Posterior vena cava (tissue), 2 donors: ENCODE measurements at regions not wholly inside any gene's neighbourhood (a gene's known extent, or its start where the extent isn't known, plus 50 kb on each side); places are given as distances from the start of the nearest gene placed in this dataset.

Experiments
- DNase-seq: peaks from one replicate; pipeline ENCODE4 v3.0.0-alpha.2; 2020; ENCODE audit warnings: low spot score
- intact Hi-C, 2 donors: fragments of 100-400 bp; cut with DNase I; formaldehyde crosslinking; loops; one replicate each; pipeline versions ENCODE4 v1.14.1 to v1.14.2; 2022 to 2023
- donor health status: DM: yes; HTN: yes; CAD: no.
- donor health status: DM: yes; HTN: yes; CAD: no.

- intact Hi-C loops, result no loop called here
- no peak for DNase-seq
Observed at GRCh38 chr21:15224346-15225086, 159.7 kb upstream of the NRIP1 start.

- intact Hi-C loops, result no loop called here
- DNase-seq, result no peak
Observed at GRCh38 chr21:15227919-15228318, 163.1 kb upstream of the NRIP1 start.

GRCh38 chr21:15229390-15229789, 164.6 kb upstream of the NRIP1 start:
- intact Hi-C loops, result no loop called here

GRCh38 chr21:15233611-15234010, 168.8 kb upstream of the NRIP1 start:
- intact Hi-C loops, result no loop called here
- no peak for DNase-seq

More at GRCh38 chr21:15229390-15229789, 164.6 kb upstream of the NRIP1 start:
- DNase-seq, result no peak

GRCh38 chr21:15236111-15236510, 171.3 kb upstream of the NRIP1 start:
- DNase-seq, result no peak
- intact Hi-C loops, result no loop called here

- intact Hi-C loops, result no loop called here
- no peak for DNase-seq
Observed at GRCh38 chr21:15240848-15241247, 176.0 kb upstream of the NRIP1 start.

GRCh38 chr21:15241997-15242736, 177.4 kb upstream of the NRIP1 start:
- DNase-seq, result no peak
- intact Hi-C loops, result no loop called here

GRCh38 chr21:15242906-15243305, 178.1 kb upstream of the NRIP1 start:
- DNase-seq, result no peak
- intact Hi-C loops, result no loop called here

- intact Hi-C loops, result no loop called here
- DNase-seq, result no peak
Observed at GRCh38 chr21:15243406-15243805, 178.6 kb upstream of the NRIP1 start.

GRCh38 chr21:15247613-15248012, 182.8 kb upstream of the NRIP1 start:
- DNase-seq, result no peak
- intact Hi-C loops, result no loop called here

GRCh38 chr21:15249285-15249993, 184.6 kb upstream of the NRIP1 start:
- intact Hi-C loops, result no loop called here
- DNase-seq, result no peak

GRCh38 chr21:15250384-15250783, 185.6 kb upstream of the NRIP1 start:
- intact Hi-C loops, result loop anchor here in 1 of 2 donors (2.0 kb wide), 1 partner anchor 78 kb away; no protein-coding TSS in a partner anchor

GRCh38 chr21:15252431-15252830, 187.6 kb upstream of the NRIP1 start:
- DNase-seq, result no peak
- intact Hi-C loops, result no loop called here

More at GRCh38 chr21:15250384-15250783, 185.6 kb upstream of the NRIP1 start:
- no peak for DNase-seq

GRCh38 chr21:15254111-15254510, 189.3 kb upstream of the NRIP1 start:
- no peak for DNase-seq
- intact Hi-C loops, result no loop called here

- DNase-seq, result no peak
- intact Hi-C loops, result no loop called here
Observed at GRCh38 chr21:15255261-15255660, 190.5 kb upstream of the NRIP1 start.

- DNase-seq, result no peak
- intact Hi-C loops, result no loop called here
Observed at GRCh38 chr21:15255763-15256162, 191.0 kb upstream of the NRIP1 start.

- no peak for DNase-seq
- intact Hi-C loops, result no loop called here
Observed at GRCh38 chr21:15256996-15257395, 192.2 kb upstream of the NRIP1 start.

- no peak for DNase-seq
- intact Hi-C loops, result no loop called here
Observed at GRCh38 chr21:15257646-15258045, 192.8 kb upstream of the NRIP1 start.

GRCh38 chr21:15259824-15260223, 195.0 kb upstream of the NRIP1 start:
- intact Hi-C loops, result no loop called here
- no peak for DNase-seq

- intact Hi-C loops, result no loop called here
- no peak for DNase-seq
Observed at GRCh38 chr21:15260604-15261003, 195.8 kb upstream of the NRIP1 start.
